A673 (cell line): ENCODE measurements at regions not wholly inside any gene's neighbourhood (a gene's known extent, or its start where the extent isn't known, plus 50 kb on each side); places are given as distances from the start of the nearest gene placed in this dataset.
"Not testable (repeated sequence)": the region's sequence is repeated elsewhere in the genome, so short reads cannot be mapped to it uniquely, and the experiment has no call there.

ENCODE experiments used
- BruUV-seq: library from RNA; stranded (reverse); fragments of 400-500 nt; replicated peaks from 2 replicates; lab custom pipeline; 2021; lab: Mats Ljungman, UMichigan
- CTCF ChIA-PET: fragments of 300-600 bp; sonication (Branson Sonifier 250); formaldehyde crosslinking; loops from one replicate; lab custom pipeline; 2022; ENCODE audit warnings: antibody characterized with exemption; lab: Charles Lee
- POLR2A ChIA-PET: fragments of 300-600 bp; sonication (Branson Sonifier 250); formaldehyde crosslinking; loops from one replicate; lab custom pipeline; 2022; ENCODE audit warnings: antibody characterized with exemption; ENCODE audit not compliant: low non-redundant PET; lab: Charles Lee
- DNase-seq: peaks from one replicate; pipeline ENCODE4 v3.0.0-alpha.2; 2015; ENCODE audit warnings: low spot score
- H3K27ac ChIP-seq: fragments of 200-600 bp; sonication (generic); 2 replicates; pipeline ENCODE4 v1.5.1; 2016; ENCODE audit warnings: mixed run types, low read depth, mild to moderate bottlenecking, mixed read lengths, antibody characterized with exemption, low read length; ENCODE audit not compliant: poor library complexity, severe bottlenecking
- H3K27me3 ChIP-seq: fragments of 200-600 bp; sonication (generic); replicated peaks from 2 replicates; pipeline ENCODE4 v1.6.1; 2017; ENCODE audit warnings: mixed run types, low read depth, mild to moderate bottlenecking, mixed read lengths, antibody characterized with exemption, low read length; ENCODE audit not compliant: insufficient read depth, poor library complexity
- H3K36me3 ChIP-seq: fragments of 200-600 bp; sonication (generic); 2 replicates; pipeline ENCODE4 v1.6.1; 2016; ENCODE audit warnings: mixed run types, mild to moderate bottlenecking, mixed read lengths, antibody characterized with exemption, low read length; ENCODE audit not compliant: insufficient read depth, poor library complexity, severe bottlenecking
- H3K4me1 ChIP-seq: fragments of 200-600 bp; sonication (generic); 2 replicates; pipeline ENCODE4 v1.6.1; 2017; ENCODE audit warnings: mixed run types, mild to moderate bottlenecking, mixed read lengths, antibody characterized with exemption, low read length; ENCODE audit not compliant: insufficient read depth, poor library complexity, severe bottlenecking
- H3K4me3 ChIP-seq: fragments of 200-600 bp; sonication (generic); 2 replicates; pipeline ENCODE4 v1.5.1; 2016; ENCODE audit warnings: low read depth, mixed run types, mild to moderate bottlenecking, mixed read lengths, low read length; ENCODE audit not compliant: poor library complexity, severe bottlenecking
- H3K9me3 ChIP-seq: fragments of 200-600 bp; sonication (generic); 2 replicates; pipeline ENCODE4 v1.6.1; 2016; ENCODE audit warnings: mixed run types, low read depth, mild to moderate bottlenecking, mixed read lengths, antibody characterized with exemption, low read length; ENCODE audit not compliant: poor library complexity, severe bottlenecking
- CTCF ChIP-seq: fragments of 300-800, 200-600 bp; sonication (generic); conservative IDR thresholded peaks from 2 replicates; pipeline ENCODE4 v1.5.1; 2017; ENCODE audit warnings: low read depth, mild to moderate bottlenecking, antibody characterized with exemption, low read length, moderate library complexity, mixed read lengths
- EZH2 ChIP-seq: fragments of 200-600 bp; sonication (generic); IDR thresholded peaks from 2 replicates; pipeline ENCODE4 v1.6.1; 2017; ENCODE audit warnings: borderline replicate concordance, low read depth, mild to moderate bottlenecking, mixed read lengths, antibody characterized with exemption, low read length; ENCODE audit not compliant: poor library complexity, severe bottlenecking
- intact Hi-C: fragments of 100-400 bp; cut with micrococcal nuclease; formaldehyde crosslinking; loops from one replicate; pipeline ENCODE4 v1.10.0; 2022; ENCODE audit not compliant: unreplicated experiment

DNA sequence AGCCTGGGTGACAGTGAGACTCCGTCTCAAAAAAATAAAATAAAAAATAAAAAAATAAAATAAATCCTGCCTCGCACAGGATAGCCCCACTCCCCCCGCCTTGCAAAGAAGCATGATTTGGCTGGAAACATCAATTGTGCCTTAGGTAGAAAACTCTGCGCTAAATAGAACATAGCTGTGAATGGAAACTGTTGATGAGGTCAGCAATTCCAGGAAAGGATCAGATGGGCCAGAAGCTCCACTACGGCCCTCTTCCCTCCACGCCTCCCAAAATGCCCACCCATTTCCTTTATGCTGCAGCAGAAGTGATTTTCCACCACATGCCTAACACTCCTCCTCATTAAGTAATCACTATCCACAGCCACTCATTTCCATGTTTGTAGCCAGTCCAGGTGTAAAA lies 473.4 kb downstream of the XYLT1 start:
- Histone ChIP-seq H3K4me3 (no peak overlapping the region), H3K9me3 (no peaks in the 10 kb centered on the region), H3K27ac (no peak overlapping the region), H3K4me1 (no peaks in the 10 kb centered on the region), H3K27me3 (no peaks in the 10 kb centered on the region), H3K36me3 (no peaks in the 10 kb centered on the region)
- CTCF ChIA-PET: no interaction called here
- intact Hi-C loops: no loop called here
- no TSS peak for BruUV-seq
- POLR2A ChIA-PET: no interaction called here
- no peak for TF ChIP-seq EZH2
- TF ChIP-seq CTCF: no peak
- no peak for DNase-seq

DNA sequence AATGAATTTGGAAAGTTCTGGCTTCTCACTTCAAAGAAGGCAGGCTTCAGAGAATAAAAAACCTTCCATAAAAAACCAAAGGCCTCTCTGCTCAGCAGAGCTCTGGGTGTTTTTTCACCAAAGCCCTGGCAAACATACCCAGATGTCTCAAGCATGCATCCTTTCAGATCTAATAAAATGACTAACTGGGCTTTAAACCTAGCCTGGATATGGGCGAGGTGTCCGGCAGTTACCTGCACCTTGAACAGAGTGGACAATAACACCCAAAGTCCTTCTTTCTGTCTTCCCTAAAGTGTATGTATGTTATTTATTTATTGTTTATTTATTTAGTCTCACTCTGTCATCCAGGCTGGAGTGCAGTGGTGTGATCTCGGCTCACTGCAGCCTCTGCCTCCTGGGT lies 469.3 kb downstream of the XYLT1 start:
- CTCF ChIA-PET: no interaction called here
- Histone ChIP-seq H3K4me1 (no peaks in the 10 kb centered on the region), H3K9me3 (no peaks in the 10 kb centered on the region), H3K36me3 (no peaks in the 10 kb centered on the region), H3K4me3 (no peak overlapping the region), H3K27ac (no peak overlapping the region), H3K27me3 (no peaks in the 10 kb centered on the region)
- no peak for TF ChIP-seq CTCF
- BruUV-seq: no TSS peak
- intact Hi-C loops: no loop called here
- POLR2A ChIA-PET: no interaction called here
- no peak for DNase-seq

- TF ChIP-seq CTCF (no peak), EZH2 (no peak)
- CTCF ChIA-PET: no interaction called here
- H3K36me3 ChIP-seq: no peaks in the 10 kb centered on the region
- H3K4me1 ChIP-seq: no peaks in the 10 kb centered on the region
- POLR2A ChIA-PET: no interaction called here
- intact Hi-C loops: no loop called here
- no peak for DNase-seq
- H3K9me3 ChIP-seq: no peaks in the 10 kb centered on the region
- no peak overlapping the region for H3K27ac ChIP-seq
- BruUV-seq: no TSS peak
- no peak overlapping the region for H3K4me3 ChIP-seq
- no peaks in the 10 kb centered on the region for H3K27me3 ChIP-seq
These were observed 468.2 kb downstream of the XYLT1 start for GRCh38 chr16:17002565-17002964.

GRCh38 chr16:17005963-17006362 lies 464.8 kb downstream of the XYLT1 start:
- BruUV-seq, H3K27ac ChIP-seq, CTCF ChIA-PET, POLR2A ChIA-PET, H3K4me3 ChIP-seq, H3K4me1 ChIP-seq, H3K36me3 ChIP-seq, H3K9me3 ChIP-seq, intact Hi-C loops, DNase-seq, H3K27me3 ChIP-seq: not testable (repeated sequence)
